ENCODE measurements at regions not wholly inside any gene's neighbourhood (a gene's known extent, or its start where the extent isn't known, plus 50 kb on each side); places are given as distances from the start of the nearest gene placed in this dataset.

DNA sequence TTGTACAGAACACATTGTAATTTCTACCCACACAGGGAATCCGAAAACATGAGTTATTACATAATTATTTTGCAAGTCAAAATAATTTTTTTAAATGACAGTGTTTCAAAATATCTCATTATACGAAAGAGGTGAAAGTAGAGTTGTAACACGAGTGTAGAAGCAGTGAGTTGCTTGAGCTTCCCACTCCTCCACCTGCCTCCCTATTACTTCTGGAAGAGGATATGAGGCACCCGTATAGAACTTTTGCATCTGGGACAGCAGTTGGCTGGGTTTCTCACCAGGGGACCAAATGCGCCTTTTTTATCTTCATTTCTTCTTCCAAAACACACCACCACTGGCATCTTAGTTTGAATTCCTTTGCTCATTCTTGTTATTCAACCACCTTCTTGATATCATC lies 779.0 kb upstream of the COX7C start:
- DNase-seq (ENCODE audit: low spot score in 2 of 2), result no peak
- Histone ChIP-seq H3K4me1 (no peaks in the 10 kb centered on the region), H3K4me3 (no peak overlapping the region), H3K27ac (no peak overlapping the region), H3K9me3 (peaks cover 0 to 6% (median 0%) of the 10 kb centered on the region in 4 donors), H3K36me3 (no peaks in the 10 kb centered on the region), H3K27me3 (no peaks in the 10 kb centered on the region)
- WGBS, 2 donors, result 79 to 81% methylated on average over 5 of the region's 5 CpGs
- TF ChIP-seq, protein P1, sequence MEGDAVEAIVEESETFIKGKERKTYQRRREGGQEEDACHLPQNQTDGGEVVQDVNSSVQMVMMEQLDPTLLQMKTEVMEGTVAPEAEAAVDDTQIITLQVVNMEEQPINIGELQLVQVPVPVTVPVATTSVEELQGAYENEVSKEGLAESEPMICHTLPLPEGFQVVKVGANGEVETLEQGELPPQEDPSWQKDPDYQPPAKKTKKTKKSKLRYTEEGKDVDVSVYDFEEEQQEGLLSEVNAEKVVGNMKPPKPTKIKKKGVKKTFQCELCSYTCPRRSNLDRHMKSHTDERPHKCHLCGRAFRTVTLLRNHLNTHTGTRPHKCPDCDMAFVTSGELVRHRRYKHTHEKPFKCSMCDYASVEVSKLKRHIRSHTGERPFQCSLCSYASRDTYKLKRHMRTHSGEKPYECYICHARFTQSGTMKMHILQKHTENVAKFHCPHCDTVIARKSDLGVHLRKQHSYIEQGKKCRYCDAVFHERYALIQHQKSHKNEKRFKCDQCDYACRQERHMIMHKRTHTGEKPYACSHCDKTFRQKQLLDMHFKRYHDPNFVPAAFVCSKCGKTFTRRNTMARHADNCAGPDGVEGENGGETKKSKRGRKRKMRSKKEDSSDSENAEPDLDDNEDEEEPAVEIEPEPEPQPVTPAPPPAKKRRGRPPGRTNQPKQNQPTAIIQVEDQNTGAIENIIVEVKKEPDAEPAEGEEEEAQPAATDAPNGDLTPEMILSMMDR (IDR thresholded peaks at IDR 0.05), result no peak
- TF ChIP-seq POLR2A (IDR thresholded peaks at IDR 0.05) (no peak), EP300 (IDR thresholded peaks at IDR 0.05) (no peak)

DNA sequence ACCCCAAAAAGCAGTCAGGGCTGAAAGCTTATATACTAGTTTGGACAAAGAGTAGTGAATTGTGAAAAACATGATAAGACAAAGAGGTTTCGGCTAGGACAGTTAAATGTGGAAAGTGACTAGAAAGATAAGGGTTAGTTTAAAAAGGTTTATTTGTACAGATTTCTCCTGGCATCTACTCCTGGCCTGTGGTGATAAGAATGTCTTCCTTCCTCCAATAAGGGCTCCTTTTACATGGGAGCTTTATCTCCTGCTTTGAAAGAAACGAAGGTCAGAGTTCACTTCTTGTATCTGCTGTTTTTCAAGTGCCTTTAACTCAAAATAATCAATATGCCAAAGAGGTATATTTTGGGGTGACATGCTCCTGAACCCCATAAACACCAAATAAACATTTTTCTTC lies 776.1 kb upstream of the COX7C start:
- no peak for DNase-seq (ENCODE audit: low spot score in 2 of 2)
- Histone ChIP-seq H3K9me3 (peaks cover 0 to 9% (median 0%) of the 10 kb centered on the region in 4 donors), H3K27me3 (no peaks in the 10 kb centered on the region), H3K36me3 (no peaks in the 10 kb centered on the region), H3K27ac (no peak overlapping the region), H3K4me3 (no peak overlapping the region), H3K4me1 (no peaks in the 10 kb centered on the region)
- 83 to 86% methylated on average over 2 of the region's 2 CpGs for WGBS, 2 donors
- TF ChIP-seq EP300 (IDR thresholded peaks at IDR 0.05), result no peak
- TF ChIP-seq, protein P1 (IDR thresholded peaks at IDR 0.05), result no peak
- TF ChIP-seq POLR2A (IDR thresholded peaks at IDR 0.05), result no peak

DNA sequence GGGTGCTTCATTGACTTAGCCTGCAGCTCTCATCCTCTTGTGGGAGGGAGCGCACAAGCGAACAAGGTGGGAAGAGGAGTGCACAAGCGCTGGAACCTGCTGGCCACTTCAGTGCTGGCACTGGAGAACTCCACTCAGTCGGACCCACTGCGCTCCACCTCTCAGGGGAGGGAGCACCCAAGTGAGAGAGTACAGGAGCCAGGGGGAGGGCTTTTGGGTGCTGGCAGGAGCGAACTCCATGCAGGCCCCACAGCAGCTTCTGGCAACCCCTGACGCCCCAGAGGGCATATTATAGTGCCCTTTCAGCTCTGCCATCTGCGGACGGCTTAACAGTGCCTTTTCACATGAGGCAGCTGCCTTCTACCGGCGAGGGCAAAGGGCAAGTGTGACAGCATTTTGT lies 774.2 kb upstream of the COX7C start:
- TF ChIP-seq POLR2A (IDR thresholded peaks at IDR 0.05) (no peak), EP300 (IDR thresholded peaks at IDR 0.05) (no peak)
- TF ChIP-seq, protein P1 (IDR thresholded peaks at IDR 0.05), result no peak
- Histone ChIP-seq H3K36me3 (no peaks in the 10 kb centered on the region), H3K9me3 (peaks cover 0 to 9% (median 0%) of the 10 kb centered on the region in 4 donors), H3K27me3 (no peaks in the 10 kb centered on the region), H3K4me3 (no peak overlapping the region), H3K27ac (no peak overlapping the region), H3K4me1 (no peaks in the 10 kb centered on the region)
- WGBS, 2 donors, result 85 to 89% methylated on average over 11 of the region's 11 CpGs
- no peak for DNase-seq (ENCODE audit: low spot score in 2 of 2)

DNA sequence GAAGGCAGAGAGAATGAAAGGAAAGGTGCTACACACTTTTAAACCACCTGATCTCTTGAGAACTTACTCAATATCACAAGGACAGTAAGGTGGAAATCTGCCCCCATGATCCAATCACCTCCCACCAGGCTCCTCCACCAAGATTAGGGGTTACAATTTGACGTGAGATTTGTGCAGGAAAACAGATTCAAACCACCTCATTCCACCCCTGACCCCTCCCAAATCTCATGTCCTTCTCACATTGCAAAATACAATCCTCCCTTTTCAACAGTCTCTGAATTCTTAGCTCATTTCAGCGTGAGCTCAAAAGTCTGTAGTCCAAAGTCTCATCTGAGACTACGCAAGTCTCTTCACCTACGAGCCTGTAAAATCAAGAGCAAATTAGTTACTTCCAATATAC lies 768.3 kb upstream of the COX7C start:
- Histone ChIP-seq H3K4me1 (no peaks in the 10 kb centered on the region), H3K4me3 (no peak overlapping the region), H3K27me3 (no peaks in the 10 kb centered on the region), H3K9me3 (peaks cover 0 to 4% (median 0%) of the 10 kb centered on the region in 4 donors), H3K36me3 (no peaks in the 10 kb centered on the region), H3K27ac (no peak overlapping the region)
- DNase-seq (ENCODE audit: low spot score in 2 of 2), result no peak
- TF ChIP-seq EP300 (IDR thresholded peaks at IDR 0.05) (no peak), POLR2A (IDR thresholded peaks at IDR 0.05) (no peak)
- TF ChIP-seq, protein P1 (IDR thresholded peaks at IDR 0.05), result no peak
- 83 to 85% methylated on average over 4 of the region's 4 CpGs for WGBS, 2 donors

DNA sequence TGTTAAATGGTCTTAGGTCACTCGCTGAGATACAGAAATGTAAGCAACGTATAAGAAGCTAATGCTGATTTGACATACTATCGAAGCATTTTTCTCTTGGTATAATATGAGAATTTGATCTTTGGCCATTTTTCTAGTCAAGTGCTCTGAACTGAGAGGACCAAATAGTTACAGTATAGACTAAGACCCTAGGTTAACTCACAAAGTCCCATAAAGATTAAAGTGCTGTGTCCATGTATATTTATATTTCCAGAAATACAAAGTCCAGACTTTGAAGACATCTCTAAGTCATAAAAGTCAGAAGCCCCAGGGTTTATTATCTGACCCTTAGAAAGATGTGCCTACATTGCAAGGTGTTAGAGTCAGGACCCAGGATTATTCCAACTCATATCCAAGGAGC lies 752.4 kb upstream of the COX7C start:
- WGBS, 2 donors, result 92% methylated on average over 3 of the region's 3 CpGs
- Histone ChIP-seq H3K27ac (no peak overlapping the region), H3K36me3 (no peaks in the 10 kb centered on the region), H3K4me1 (no peaks in the 10 kb centered on the region), H3K4me3 (no peak overlapping the region), H3K9me3 (no peaks in the 10 kb centered on the region), H3K27me3 (no peaks in the 10 kb centered on the region)
- no peak for TF ChIP-seq POLR2A (IDR thresholded peaks at IDR 0.05)
- TF ChIP-seq, protein P1 (IDR thresholded peaks at IDR 0.05), result no peak
- DNase-seq (ENCODE audit: low spot score in 2 of 2), result no peak
